ENCODE measurements at regions not wholly inside any gene's neighbourhood (a gene's known extent, or its start where the extent isn't known, plus 50 kb on each side); places are given as distances from the start of the nearest gene placed in this dataset.
"Not testable (repeated sequence)": the region's sequence is repeated elsewhere in the genome, so short reads cannot be mapped to it uniquely, and the experiment has no call there.

DNA sequence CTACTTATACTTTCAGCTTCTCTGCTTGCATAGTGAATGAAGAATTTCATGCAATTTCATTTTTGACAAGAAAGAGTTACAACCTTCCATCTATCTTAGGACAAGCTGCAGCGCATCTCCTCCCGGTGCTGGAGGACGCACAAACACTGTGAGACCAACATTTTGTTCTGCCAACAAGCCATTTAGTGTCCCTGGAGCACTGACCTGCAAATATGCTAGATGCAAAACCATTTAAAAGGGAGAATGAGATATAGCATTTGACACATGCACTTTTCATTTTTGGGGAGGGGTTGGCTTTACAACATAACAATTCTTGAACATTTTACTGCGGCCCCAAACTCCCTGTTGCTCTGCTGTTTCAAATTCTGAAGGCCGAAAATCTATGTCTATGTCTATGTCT lies 127.2 kb upstream of the SLC30A5 start:
- DNase-seq (ENCODE audit: low spot score), result no peak

DNA sequence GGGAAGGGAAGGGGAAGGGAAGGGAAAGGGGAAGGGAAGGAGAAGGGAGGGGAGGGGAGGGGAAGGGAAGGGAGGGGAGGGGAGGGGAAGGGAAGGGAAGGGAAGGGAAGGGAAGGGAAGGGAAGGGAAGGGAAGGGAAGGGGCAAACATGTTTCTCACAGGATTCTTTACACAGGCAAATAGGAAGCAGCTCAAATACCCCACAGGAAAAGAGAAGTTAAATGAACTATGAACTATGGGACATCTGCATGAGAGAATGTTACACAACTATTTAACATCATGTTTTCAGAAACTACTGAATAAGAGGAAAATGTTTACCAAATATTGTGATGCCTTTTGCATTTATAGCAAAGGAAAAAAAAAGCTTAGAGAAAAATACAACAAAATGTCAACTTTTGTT lies 125.4 kb upstream of the SLC30A5 start:
- DNase-seq (ENCODE audit: low spot score), result no peak

- no peak for DNase-seq (ENCODE audit: low spot score)
Observed at GRCh38 chr5:68970617-68971016, 123.2 kb upstream of the SLC30A5 start.

GRCh38 chr5:68973696-68974095 lies 120.1 kb upstream of the SLC30A5 start:
- DNase-seq (ENCODE audit: low spot score), result no peak

DNA sequence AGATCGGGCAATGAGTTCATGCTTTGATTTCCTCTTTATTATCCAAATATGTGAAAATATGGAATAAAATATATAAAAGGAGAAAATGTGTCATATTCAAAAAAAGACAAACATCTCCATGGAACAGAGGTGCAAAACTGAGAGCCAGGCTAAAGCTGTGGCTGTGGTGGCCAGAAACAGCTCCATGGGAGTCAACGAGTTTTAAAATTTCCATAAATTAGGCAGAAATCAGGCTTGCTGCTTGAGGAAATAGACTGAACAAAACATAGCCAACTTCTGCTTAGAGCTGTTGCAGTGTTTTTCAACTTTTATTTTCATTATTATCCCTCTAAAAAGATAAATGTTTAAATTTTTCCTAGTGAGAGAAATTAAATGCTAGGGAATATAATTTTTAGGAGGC lies 110.8 kb upstream of the SLC30A5 start:
- no peak for DNase-seq (ENCODE audit: low spot score)

DNA sequence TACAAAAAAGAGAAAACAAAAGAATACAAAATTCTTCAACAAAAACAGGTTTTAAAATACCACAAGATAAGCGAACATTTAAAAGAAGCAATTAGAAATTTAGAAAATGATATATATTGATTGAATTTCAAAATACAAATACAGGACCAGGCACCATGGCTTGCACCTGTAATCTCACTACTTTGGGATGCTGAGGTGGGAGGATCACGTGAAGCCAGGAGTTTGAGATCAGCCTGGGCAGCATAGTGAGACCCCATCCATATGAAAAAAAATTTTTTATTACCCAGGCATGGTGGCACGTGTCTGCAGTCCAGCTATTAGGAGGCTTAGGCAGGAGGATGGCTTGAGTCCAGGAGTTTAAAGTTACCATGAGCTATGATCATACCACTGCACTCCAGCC lies 109.9 kb upstream of the SLC30A5 start:
- no peak for DNase-seq (ENCODE audit: low spot score)

GRCh38 chr5:68991279-68992084 lies 102.3 kb upstream of the SLC30A5 start:
- DNase-seq (ENCODE audit: low spot score), result no peak

- no peak for DNase-seq (ENCODE audit: low spot score)
Observed at GRCh38 chr5:68994645-68995044, 99.2 kb upstream of the SLC30A5 start.

- no peak for DNase-seq (ENCODE audit: low spot score)
Observed at GRCh38 chr5:68995845-68996545, 97.8 kb upstream of the SLC30A5 start.

DNA sequence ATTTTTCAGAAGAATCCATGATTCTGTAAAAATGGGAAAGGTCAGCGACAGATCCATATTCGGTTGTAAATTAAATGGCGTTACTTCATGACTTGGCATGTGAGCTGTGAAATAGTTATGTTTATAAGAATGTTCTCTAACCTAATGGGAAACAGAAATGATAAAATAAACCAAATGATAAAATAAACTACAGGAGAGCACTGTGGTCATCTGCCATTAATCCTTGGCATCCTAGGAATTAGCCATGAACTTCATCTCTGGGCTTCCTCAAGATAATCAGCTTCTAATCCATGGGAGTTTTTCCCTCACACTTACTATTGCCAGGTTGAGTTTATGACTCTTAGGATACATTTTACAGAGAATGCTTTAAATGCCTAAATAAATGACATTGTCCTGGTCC lies 94.6 kb upstream of the SLC30A5 start:
- no peak for DNase-seq (ENCODE audit: low spot score)

- no peak for DNase-seq (ENCODE audit: low spot score)
Observed at GRCh38 chr5:69000216-69000919, 93.4 kb upstream of the SLC30A5 start.

- no peak for DNase-seq (ENCODE audit: low spot score)
Observed at GRCh38 chr5:69000949-69001348, 92.9 kb upstream of the SLC30A5 start.

DNA sequence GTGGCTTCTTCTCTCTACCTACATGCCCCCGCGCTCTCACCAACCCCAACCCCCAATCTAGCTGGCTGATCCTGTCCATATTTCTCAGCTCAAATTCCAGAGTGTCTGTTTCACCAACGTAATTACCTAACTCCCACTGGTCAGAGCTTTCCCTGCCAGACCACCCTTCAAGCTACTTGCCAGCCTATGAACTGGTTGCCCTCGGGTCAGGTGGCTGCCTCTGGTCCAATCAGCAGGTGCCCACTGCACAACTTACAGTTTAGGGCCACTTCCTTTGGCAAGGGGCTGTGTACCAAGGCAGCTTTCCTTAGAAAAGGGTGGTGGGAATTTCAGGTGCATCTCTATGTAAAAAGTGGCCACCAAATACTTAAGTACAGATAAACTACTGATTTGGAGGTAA lies 92.2 kb upstream of the SLC30A5 start:
- no peak for DNase-seq (ENCODE audit: low spot score)

DNA sequence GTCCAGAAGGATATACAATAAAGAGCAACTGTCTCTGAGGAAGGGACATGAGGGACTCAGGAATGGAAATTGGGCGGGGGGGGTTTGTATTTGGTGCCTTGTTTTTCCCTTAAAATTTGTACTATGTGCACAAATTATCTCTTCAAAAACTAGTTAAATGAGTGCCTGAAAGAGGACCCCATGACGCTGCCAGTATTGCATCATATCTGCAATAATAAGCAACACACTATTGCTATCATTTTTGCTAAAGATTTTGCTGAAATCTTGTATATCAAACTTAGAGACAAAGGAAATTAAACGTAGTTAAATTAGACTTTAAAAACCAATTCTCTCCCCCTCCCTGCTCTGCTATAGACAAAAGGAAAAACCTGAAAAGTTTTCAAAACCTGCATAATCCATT lies 89.7 kb upstream of the SLC30A5 start:
- DNase-seq (ENCODE audit: low spot score), result no peak

GRCh38 chr5:69004676-69005075 lies 89.1 kb upstream of the SLC30A5 start:
- DNase-seq (ENCODE audit: low spot score), result no peak

GRCh38 chr5:69006030-69006429 lies 87.8 kb upstream of the SLC30A5 start:
- DNase-seq (ENCODE audit: low spot score), result no peak

GRCh38 chr5:69007163-69007562 lies 86.7 kb upstream of the SLC30A5 start:
- no peak for DNase-seq (ENCODE audit: low spot score)

GRCh38 chr5:69007726-69008368 lies 86.0 kb upstream of the SLC30A5 start:
- DNase-seq (ENCODE audit: low spot score), result peak; percentile 62

DNA sequence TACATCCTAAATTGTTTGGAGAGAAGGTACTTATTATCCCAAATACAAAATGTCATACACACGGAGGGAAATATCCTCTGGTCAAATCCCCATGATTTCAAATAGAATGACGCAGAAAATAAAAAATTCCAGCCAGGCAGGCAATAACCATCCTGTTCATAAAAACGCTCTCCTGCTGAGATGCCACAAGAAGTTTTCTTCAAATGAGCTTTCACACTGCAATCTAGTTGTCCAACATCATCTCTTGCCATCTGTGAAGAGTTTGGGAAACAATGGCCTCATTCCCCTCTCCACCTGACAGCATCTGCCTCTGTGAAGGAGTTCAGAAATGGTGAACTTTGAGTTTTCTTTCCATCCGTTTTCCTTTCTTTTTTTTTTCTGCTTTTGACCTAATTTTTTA lies 83.3 kb upstream of the SLC30A5 start:
- DNase-seq (ENCODE audit: low spot score), result no peak

DNA sequence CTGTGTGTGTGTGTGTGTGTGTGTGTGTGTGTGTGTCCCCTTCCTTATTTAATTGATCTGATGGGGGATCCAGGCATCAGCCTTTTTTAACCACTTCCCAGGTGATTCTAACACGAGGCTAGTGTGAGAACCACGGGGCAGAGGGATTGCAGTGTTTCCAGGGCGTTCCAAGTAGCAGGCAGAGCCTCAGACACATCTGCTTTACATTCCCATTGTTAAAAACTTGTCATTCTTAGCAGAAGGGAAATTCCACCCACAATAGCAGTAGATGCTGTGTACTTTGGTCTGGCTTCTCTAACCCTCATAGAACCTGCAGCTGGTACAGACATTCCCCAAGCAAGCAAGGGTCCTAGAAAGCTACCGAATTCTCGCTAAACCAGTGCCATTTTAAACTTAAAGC lies 81.9 kb upstream of the SLC30A5 start:
- DNase-seq (ENCODE audit: low spot score), result no peak

- no peak for DNase-seq (ENCODE audit: low spot score)
Observed at GRCh38 chr5:69013481-69013880, 80.3 kb upstream of the SLC30A5 start.

DNA sequence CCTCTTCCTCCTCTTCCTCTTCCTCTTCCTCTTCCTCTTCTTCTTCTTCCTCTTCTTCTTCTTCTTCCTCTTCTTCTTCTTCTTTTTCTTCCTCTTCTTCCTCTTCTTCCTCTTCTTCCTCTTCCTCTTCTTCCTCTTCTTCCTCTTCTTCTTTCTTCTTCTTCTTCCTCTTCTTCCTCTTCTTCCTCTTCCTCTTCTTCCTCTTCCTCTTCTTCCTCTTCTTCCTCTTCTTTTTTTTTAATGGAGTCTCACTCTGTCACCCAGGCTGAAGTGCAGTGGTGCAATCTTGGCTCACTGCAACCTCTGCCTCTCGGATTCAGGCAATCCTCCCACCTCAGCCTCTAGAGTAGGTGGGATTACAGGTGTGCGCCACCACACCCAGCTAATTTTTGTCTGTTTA lies 79.8 kb upstream of the SLC30A5 start:
- not testable (repeated sequence) for DNase-seq (ENCODE audit: low spot score)

Measured in A172 (cell line).